ENCODE measurements at regions not wholly inside any gene's neighbourhood (a gene's known extent, or its start where the extent isn't known, plus 50 kb on each side); places are given as distances from the start of the nearest gene placed in this dataset.

GRCh38 chr4:69032847-69033638, 63.2 kb upstream of the UGT2B7 start:
- TF ChIP-seq, protein P1, sequence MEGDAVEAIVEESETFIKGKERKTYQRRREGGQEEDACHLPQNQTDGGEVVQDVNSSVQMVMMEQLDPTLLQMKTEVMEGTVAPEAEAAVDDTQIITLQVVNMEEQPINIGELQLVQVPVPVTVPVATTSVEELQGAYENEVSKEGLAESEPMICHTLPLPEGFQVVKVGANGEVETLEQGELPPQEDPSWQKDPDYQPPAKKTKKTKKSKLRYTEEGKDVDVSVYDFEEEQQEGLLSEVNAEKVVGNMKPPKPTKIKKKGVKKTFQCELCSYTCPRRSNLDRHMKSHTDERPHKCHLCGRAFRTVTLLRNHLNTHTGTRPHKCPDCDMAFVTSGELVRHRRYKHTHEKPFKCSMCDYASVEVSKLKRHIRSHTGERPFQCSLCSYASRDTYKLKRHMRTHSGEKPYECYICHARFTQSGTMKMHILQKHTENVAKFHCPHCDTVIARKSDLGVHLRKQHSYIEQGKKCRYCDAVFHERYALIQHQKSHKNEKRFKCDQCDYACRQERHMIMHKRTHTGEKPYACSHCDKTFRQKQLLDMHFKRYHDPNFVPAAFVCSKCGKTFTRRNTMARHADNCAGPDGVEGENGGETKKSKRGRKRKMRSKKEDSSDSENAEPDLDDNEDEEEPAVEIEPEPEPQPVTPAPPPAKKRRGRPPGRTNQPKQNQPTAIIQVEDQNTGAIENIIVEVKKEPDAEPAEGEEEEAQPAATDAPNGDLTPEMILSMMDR (IDR thresholded peaks at IDR 0.05; ENCODE audit: low read depth, low read length) = no peak
- TF ChIP-seq EZH2phosphoT487 (IDR thresholded peaks at IDR 0.05; ENCODE audit: low read depth) = no peak
